Adrenal gland (tissue), 5 donors: ENCODE measurements at regions not wholly inside any gene's neighbourhood (a gene's known extent, or its start where the extent isn't known, plus 50 kb on each side); places are given as distances from the start of the nearest gene placed in this dataset.

ENCODE experiments used
- POLR2A ChIP-seq, 2 donors: fragments of 450-650 bp; IDR thresholded peaks; one replicate each; pipeline ENCODE4 v1.6.1; 2017; ENCODE audit warnings: antibody characterized with exemption in 2 of 2, mild to moderate bottlenecking in 2 of 2, moderate library complexity in 1 of 2
- TF ChIP-seq, protein P1 (sequence below), 6 experiments: fragments of 450-650 bp in 4 of 6; fragments of 200-600 bp in 2 of 6; sonication (generic) in 1 of 6; IDR thresholded peaks; 1 replicate in 5 of 6; 2 replicates in 1 of 6; pipeline versions ENCODE4 v1.5.1 to v1.8.0; 2016 to 2021; ENCODE audit warnings: antibody characterized with exemption in 6 of 6, mild to moderate bottlenecking in 2 of 6, moderate library complexity in 1 of 6
- donor health status: DM: no; HTN: no; CAD: no.

DNA sequence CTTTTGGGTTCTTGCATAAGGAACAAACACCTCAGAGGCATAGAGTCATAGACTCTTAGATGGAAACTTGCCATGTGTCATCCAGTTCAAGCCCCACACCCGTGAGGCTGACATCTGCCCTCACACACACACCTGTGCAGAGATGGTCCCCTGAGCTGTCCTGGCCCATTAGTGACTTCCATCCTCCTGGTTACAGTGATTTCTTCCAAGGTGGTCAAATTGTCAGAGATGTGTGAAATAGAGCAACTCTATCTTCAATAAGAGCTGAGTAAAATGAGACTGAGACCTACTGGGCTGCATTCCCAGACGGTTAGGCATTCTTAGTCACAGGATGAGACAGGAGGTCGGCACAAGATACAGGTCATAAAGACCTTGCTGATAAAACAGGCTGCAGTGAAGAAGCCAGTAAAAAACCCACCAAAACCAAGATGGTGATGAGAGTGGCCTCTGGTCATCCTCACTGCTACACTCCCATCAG, 342.2 kb upstream of the TNRC6C start:
- TF ChIP-seq, protein P1, sequence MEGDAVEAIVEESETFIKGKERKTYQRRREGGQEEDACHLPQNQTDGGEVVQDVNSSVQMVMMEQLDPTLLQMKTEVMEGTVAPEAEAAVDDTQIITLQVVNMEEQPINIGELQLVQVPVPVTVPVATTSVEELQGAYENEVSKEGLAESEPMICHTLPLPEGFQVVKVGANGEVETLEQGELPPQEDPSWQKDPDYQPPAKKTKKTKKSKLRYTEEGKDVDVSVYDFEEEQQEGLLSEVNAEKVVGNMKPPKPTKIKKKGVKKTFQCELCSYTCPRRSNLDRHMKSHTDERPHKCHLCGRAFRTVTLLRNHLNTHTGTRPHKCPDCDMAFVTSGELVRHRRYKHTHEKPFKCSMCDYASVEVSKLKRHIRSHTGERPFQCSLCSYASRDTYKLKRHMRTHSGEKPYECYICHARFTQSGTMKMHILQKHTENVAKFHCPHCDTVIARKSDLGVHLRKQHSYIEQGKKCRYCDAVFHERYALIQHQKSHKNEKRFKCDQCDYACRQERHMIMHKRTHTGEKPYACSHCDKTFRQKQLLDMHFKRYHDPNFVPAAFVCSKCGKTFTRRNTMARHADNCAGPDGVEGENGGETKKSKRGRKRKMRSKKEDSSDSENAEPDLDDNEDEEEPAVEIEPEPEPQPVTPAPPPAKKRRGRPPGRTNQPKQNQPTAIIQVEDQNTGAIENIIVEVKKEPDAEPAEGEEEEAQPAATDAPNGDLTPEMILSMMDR (IDR thresholded peaks at IDR 0.05), result no peak
- no peak for TF ChIP-seq POLR2A (IDR thresholded peaks at IDR 0.05)
